ENCODE measurements at regions not wholly inside any gene's neighbourhood (a gene's known extent, or its start where the extent isn't known, plus 50 kb on each side); places are given as distances from the start of the nearest gene placed in this dataset.

DNA sequence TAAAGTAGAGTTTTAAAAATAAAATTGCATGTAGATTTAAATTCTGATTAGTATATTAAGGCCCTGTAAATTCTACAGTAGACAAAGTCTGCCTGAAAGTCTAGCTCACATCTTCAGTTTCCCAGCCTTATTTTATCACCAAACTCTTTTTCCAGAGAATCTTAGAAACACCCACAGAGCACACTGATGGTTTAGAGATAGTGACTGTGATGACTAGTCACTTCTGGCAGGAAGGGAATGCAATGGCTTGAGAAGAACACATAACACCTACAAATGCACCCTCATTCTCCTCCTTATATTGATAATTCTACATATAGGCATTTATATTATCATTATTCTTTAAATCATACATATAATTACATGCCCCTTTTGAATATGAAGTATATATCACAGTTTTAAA, 232.9 kb downstream of the ARAP2 start:
- Histone ChIP-seq H3K56ac (replicated peaks; ENCODE audit: insufficient read length, low read depth, low read length) (no peak overlapping the region), H4K91ac (replicated peaks; ENCODE audit: insufficient read length, low read length) (no peak overlapping the region), H3K4ac (replicated peaks; ENCODE audit: insufficient read length, low read depth, low read length) (no peak overlapping the region), H3K14ac (ENCODE audit: insufficient read length) (no peak overlapping the region), H2AK5ac (ENCODE audit: low read depth, low read length) (no peak overlapping the region), H3K9ac (replicated peaks in 1 of 4; ENCODE audit: extremely low read depth in 1 of 4, low read depth in 3 of 4, low read length in 3 of 4) (no peak overlapping the region), H3K18ac (ENCODE audit: extremely low read depth, low read length) (no peak overlapping the region), H3K23ac (ENCODE audit: insufficient read length) (no peak overlapping the region), H4K8ac (ENCODE audit: extremely low read depth, insufficient read depth, low read length) (no peak overlapping the region), H2BK120ac (replicated peaks; ENCODE audit: low read depth, low read length) (no peak overlapping the region), H4K5ac (ENCODE audit: insufficient read length, low read depth, low read length) (no peak overlapping the region), H3K4me1 (replicated peaks in 1 of 4; ENCODE audit: control insufficient read depth in 3 of 4, insufficient read depth in 4 of 4, low read length in 3 of 4) (no peaks in the 10 kb centered on the region), H3K4me2 (ENCODE audit: insufficient read depth in 1 of 2, low read depth in 2 of 2, low read length in 2 of 2) (no peak overlapping the region), H2BK15ac (ENCODE audit: low read length) (no peak overlapping the region), H2BK20ac (ENCODE audit: low read length) (no peak overlapping the region), H3K36me3 (ENCODE audit: control insufficient read depth in 2 of 4, insufficient read depth in 4 of 4, low read length in 3 of 4) (no peaks in the 10 kb centered on the region), H3K9me3 (ENCODE audit: insufficient read depth in 2 of 2, low read depth in 1 of 2, low read length in 1 of 2) (0 out of 4 replicates have a peak, but pooled peaks cover 0 to 2% of the 10 kb centered on the region in 2 experiments), H3K27ac (ENCODE audit: low read depth, low read length) (no peak overlapping the region), H3K79me1 (ENCODE audit: low read depth, low read length) (no peaks in the 10 kb centered on the region), H3K4me3 (ENCODE audit: extremely low read depth in 1 of 4, insufficient read depth in 2 of 4, low read depth in 3 of 4, low read length in 4 of 4) (no peak overlapping the region), H3K79me2 (ENCODE audit: control insufficient read depth in 1 of 2, insufficient read depth in 2 of 2, low read length in 2 of 2) (no peaks in the 10 kb centered on the region), H3K23me2 (ENCODE audit: low read depth, low read length) (no peaks in the 10 kb centered on the region), H3K27me3 (replicated peaks in 1 of 4; ENCODE audit: control insufficient read depth in 3 of 4, extremely low read depth in 1 of 4, insufficient read depth in 3 of 4, low read length in 3 of 4) (no peaks in the 10 kb centered on the region), H2BK12ac (ENCODE audit: low read depth, low read length) (no peak overlapping the region), H4K20me1 (replicated peaks in 1 of 2; ENCODE audit: control insufficient read depth in 1 of 2, insufficient read depth in 2 of 2, low read length in 2 of 2) (no peaks in the 10 kb centered on the region), H2AFZ (ENCODE audit: low read length) (no peak overlapping the region), H2BK5ac (ENCODE audit: low read depth, low read length) (no peak overlapping the region)
- no peak for TF ChIP-seq PHF8 (conservative IDR thresholded peaks at IDR 0.05; ENCODE audit: low read depth, low read length)
- no peak for TF ChIP-seq POLR2A (IDR thresholded peaks at IDR 0.05; ENCODE audit: control extremely low read depth in 1 of 2, low read depth in 2 of 2, low read length in 2 of 2)
- TF ChIP-seq CREB1 (IDR thresholded peaks at IDR 0.05), result no peak
- TF ChIP-seq, protein P1, sequence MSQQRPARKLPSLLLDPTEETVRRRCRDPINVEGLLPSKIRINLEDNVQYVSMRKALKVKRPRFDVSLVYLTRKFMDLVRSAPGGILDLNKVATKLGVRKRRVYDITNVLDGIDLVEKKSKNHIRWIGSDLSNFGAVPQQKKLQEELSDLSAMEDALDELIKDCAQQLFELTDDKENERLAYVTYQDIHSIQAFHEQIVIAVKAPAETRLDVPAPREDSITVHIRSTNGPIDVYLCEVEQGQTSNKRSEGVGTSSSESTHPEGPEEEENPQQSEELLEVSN (IDR thresholded peaks at IDR 0.05), result no peak
- TF ChIP-seq HDAC2 (IDR thresholded peaks at IDR 0.05; ENCODE audit: borderline replicate concordance in 1 of 2, low read depth in 2 of 2, low read length in 2 of 2), result no peak
- TF ChIP-seq JUN (IDR thresholded peaks at IDR 0.05; ENCODE audit: low read depth, low read length), result no peak
- no peak for TF ChIP-seq FOSL1 (IDR thresholded peaks at IDR 0.05; ENCODE audit: insufficient read depth, low read depth, low read length)
- no peak for TF ChIP-seq RFX5 (IDR thresholded peaks at IDR 0.05; ENCODE audit: borderline replicate concordance, low read depth, low read length)
- FAIRE-seq, result no peak
- ChIA-PET CTCF (ENCODE audit: partially characterized antibody) (no interaction called here), POLR2A (ENCODE audit: partially characterized antibody) (no interaction called here)
- DNase-seq (ENCODE audit: low read depth in 1 of 2, low spot score in 2 of 2), result no peak
